Retinal pigment epithelial cell (primary cell): ENCODE measurements at regions not wholly inside any gene's neighbourhood (a gene's known extent, or its start where the extent isn't known, plus 50 kb on each side); places are given as distances from the start of the nearest gene placed in this dataset.

Experiments used
- DNase-seq: peaks from one replicate; pipeline ENCODE4 v3.0.0-alpha.2; 2010; ENCODE audit warnings: low read depth
- H3K4me3 ChIP-seq: 2 replicates; pipeline ENCODE4 v1.5.1; 2011; ENCODE audit warnings: mild to moderate bottlenecking, low read length, control low read depth, moderate library complexity
- TF ChIP-seq, protein P1 (sequence below): conservative IDR thresholded peaks from 2 replicates; pipeline ENCODE4 v1.5.1; 2011; ENCODE audit warnings: low read depth, low read length, control low read depth, inconsistent platforms

DNA sequence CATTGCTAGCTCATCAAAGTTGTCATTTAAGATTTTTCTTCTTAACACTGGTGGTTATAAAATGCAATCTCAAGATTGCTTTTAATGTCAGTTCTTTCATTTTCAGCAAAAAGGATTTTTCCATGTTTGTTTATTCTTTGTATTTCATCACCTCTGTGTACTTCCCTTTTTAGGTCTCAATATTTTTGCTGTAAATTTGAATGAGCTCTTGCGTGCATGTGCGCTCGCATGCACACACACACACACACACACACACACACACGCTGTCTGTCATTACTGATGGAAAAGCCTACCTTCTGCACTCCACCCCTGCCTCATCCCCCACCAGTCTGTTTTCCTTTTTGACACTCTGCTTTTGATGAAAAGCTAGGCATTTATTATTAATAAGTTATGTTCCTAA lies 85.3 kb upstream of the FYN start:
- H3K4me3 ChIP-seq = no peak overlapping the region
- no peak for DNase-seq
- TF ChIP-seq, protein P1, sequence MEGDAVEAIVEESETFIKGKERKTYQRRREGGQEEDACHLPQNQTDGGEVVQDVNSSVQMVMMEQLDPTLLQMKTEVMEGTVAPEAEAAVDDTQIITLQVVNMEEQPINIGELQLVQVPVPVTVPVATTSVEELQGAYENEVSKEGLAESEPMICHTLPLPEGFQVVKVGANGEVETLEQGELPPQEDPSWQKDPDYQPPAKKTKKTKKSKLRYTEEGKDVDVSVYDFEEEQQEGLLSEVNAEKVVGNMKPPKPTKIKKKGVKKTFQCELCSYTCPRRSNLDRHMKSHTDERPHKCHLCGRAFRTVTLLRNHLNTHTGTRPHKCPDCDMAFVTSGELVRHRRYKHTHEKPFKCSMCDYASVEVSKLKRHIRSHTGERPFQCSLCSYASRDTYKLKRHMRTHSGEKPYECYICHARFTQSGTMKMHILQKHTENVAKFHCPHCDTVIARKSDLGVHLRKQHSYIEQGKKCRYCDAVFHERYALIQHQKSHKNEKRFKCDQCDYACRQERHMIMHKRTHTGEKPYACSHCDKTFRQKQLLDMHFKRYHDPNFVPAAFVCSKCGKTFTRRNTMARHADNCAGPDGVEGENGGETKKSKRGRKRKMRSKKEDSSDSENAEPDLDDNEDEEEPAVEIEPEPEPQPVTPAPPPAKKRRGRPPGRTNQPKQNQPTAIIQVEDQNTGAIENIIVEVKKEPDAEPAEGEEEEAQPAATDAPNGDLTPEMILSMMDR = no peak

DNA sequence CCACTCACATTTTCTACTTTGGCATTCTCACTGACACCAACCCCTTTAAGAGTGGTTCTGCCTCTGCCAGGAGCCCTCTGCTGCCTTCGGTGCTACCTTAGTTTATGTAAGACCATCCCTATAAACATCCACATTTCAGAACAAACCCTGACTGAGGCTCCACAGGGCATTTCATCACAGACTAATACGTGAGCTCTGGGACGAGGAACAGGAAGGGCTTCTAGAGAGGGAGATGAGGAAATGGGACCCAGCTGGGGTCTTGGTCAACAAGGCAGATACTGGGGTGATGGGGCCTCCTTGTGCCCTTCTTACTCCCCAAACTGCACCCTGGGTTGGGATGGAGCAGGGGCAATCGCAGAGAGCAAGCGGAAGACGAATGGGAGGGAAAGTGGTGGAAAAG lies 86.5 kb upstream of the FYN start:
- no peak for DNase-seq
- TF ChIP-seq, protein P1 = no peak
- no peak overlapping the region for H3K4me3 ChIP-seq

DNA sequence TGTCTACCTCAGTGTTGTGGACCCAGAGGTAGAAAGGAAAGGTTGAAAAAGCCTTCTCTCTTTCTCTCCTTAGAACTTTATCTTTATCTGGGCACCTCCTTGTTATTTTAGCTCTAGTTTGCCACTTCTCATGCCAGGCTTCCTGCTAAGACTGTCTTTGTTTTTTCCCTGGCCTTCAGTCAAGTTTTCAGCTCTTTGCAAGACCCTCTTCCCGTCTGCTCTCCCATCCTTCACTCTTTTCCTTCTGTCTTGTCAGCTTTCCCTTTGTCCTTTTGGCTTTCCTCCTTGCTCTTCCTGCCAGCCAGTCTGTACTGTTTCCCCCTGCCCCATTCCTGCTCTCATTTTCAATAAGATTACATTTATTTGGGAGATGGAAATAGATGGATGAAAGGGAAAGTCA lies 86.8 kb upstream of the CCN6 start:
- TF ChIP-seq, protein P1 = no peak
- no peak overlapping the region for H3K4me3 ChIP-seq
- no peak for DNase-seq

DNA sequence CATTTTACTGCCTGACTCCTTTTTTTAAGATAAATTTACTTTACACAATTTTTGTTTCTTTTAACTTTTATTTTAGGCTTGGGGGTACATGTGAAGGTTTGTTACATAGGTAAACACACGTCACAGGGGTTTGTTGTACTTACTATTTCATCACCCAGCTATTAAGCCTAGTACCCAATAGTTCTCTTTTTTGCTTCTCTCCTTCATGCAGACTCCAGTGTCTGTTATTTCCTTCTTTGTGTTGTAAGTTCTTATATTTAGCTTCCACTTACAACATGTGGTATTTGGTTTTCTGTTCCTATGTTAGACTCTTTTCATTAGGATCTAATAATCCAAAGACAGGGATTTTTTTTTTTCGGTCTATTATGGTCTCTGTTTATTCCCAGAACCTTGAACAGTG lies 83.5 kb upstream of the CCN6 start:
- no peak overlapping the region for H3K4me3 ChIP-seq
- TF ChIP-seq, protein P1 = no peak
- DNase-seq = no peak

DNA sequence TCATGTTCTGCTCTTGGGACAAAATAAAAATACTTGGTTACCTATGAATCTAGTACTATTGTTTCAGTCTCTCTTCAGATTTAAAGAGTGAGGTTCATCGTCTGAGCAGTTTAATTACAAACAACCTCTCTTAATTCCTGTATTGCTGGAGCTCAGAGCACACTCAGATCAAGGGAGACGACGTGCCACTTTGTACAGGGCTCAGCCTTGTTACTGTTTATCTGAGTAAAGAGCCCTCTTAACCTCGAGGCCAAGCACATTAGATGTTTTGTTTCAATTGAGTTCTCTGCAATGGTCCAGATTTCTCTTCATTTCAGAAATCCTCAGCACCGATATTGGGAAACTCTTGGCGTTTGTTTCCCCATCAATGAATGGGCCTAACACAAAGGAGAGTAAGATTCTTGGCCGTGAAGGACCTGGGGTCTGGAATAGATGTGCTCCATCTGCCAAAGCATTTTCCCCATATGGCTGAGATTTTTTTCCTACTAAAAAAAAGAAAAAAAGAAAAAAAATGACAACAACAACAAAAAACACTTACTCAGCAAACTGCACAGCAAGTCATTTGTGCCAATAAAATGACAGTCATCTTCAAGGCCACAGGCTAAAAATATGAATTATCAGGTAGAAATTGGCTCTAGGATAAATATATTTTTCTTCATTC lies 82.6 kb upstream of the CCN6 start:
- DNase-seq = no peak
- TF ChIP-seq, protein P1 = no peak

DNA sequence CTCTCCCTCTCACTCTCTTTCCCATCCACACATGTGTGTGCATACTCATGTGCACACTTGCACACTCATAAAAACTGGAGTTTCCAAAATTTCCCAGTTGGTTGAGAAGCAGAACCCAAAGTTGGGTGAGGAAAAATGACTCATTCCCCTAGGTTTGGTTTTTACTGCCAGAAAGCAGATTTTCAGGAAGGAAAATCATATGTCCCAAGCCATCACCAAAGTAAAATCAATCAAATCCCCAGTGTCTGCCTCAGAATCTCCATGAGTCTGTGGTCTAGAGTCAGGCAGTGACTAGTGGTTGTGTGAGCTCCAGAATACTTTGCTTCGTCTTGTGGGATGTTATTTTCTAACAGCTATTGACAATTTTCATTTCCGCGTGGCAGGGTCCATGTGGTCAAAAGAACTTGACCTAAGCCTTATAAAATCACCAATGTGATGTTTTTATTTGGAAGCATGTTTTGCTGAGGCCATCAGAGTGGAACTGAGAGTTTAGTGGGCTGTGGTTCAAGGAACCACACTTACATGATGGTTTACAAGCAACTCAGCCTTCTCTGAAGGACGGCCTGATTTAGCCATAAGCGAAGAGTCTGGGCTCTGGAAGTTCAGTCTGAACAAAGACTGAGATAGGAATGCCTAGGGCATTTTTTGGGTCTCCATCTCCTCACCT lies 81.9 kb upstream of the CCN6 start:
- DNase-seq = no peak
- TF ChIP-seq, protein P1 = no peak
- no peak overlapping the region for H3K4me3 ChIP-seq

More for the DNA sequence above, 82.6 kb upstream of the CCN6 start:
- H3K4me3 ChIP-seq = no peak overlapping the region

DNA sequence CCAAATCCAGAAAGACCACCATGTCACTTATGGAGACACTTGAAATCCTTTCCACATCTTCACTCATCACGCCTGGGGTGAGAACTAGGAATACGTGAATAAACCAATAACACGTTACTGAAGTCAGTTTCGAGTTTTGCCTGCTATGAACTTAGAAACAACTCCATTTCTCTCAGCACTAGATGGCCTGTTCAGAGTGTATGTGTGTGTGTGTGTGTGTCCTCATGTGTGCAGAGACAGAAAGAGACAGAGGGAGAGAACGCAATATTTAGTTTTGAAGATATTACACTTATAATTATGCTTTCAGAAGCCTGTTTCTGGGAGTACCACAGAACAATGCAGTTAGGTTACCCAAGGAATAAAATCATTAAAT lies 81.2 kb upstream of the CCN6 start:
- DNase-seq = no peak
- TF ChIP-seq, protein P1 = no peak
- H3K4me3 ChIP-seq = peak overlapping the region; percentile 19
